ENCODE measurements at regions not wholly inside any gene's neighbourhood (a gene's known extent, or its start where the extent isn't known, plus 50 kb on each side); places are given as distances from the start of the nearest gene placed in this dataset.

DNA sequence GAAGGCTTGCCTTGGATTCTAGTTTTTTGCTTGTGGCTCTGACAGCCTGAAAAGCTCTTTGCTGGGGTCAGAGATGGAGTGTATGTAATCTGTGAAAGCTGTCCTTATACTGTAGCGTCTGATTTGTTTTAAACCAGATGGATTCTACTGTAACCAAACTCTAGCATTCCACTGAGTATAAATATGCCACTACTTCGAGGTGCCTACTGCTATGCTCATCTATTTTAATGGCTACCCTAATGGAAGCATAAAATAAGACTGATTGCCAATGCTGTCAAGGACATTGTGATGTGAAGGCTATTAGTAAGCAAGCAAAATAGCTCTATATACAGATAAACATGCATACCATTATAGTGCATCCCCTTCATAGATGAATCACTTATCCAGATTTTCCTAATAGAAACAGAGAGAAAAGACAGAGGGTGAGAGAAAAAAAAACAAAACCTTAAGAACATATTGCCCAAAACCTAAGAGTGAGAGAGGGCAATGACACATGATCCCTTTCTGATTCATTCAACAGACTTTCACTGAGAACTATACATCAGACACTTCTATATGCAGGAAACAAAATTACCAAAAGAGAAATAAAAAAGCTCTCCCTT lies 1025.8 kb upstream of the LCORL start:
- TF ChIP-seq CTCF (IDR thresholded peaks at IDR 0.05; ENCODE audit: insufficient read depth, low read length, poor library complexity, severe bottlenecking), result no peak
- Histone ChIP-seq H3K36me3 (ENCODE audit: control insufficient read depth, insufficient read depth, low read length) (no peaks in the 10 kb centered on the region), H3K4me3 (replicated peaks; ENCODE audit: low read depth, low read length) (no peak overlapping the region), H3K27me3 (replicated peaks; ENCODE audit: control insufficient read depth, insufficient read depth, low read length) (no peaks in the 10 kb centered on the region)
- no peak for DNase-seq (ENCODE audit: extremely low read depth, insufficient read length)

DNA sequence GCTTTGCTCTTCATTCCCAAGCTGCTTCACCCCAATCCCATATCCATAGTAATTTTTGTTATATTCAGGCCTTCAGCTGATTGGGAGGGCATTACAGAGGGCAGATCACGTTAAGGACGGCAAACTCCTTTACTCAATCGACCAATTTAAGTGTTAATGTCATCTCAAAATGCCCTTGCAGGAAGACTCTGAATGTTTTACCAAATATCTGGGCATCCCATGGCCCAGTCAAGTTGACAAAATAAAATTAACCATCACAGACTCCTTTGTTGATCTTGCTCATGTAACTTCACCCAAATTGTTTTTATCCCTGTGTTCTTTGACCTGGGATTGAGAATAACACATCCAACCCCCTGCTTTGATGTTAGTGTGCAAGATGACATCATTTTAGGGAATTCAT lies 1018.3 kb upstream of the LCORL start:
- Histone ChIP-seq H3K36me3 (ENCODE audit: control insufficient read depth, insufficient read depth, low read length) (no peaks in the 10 kb centered on the region), H3K27me3 (replicated peaks; ENCODE audit: control insufficient read depth, insufficient read depth, low read length) (no peaks in the 10 kb centered on the region), H3K4me3 (replicated peaks; ENCODE audit: low read depth, low read length) (no peak overlapping the region)
- TF ChIP-seq CTCF (IDR thresholded peaks at IDR 0.05; ENCODE audit: insufficient read depth, low read length, poor library complexity, severe bottlenecking), result no peak
- DNase-seq (ENCODE audit: extremely low read depth, insufficient read length), result no peak

DNA sequence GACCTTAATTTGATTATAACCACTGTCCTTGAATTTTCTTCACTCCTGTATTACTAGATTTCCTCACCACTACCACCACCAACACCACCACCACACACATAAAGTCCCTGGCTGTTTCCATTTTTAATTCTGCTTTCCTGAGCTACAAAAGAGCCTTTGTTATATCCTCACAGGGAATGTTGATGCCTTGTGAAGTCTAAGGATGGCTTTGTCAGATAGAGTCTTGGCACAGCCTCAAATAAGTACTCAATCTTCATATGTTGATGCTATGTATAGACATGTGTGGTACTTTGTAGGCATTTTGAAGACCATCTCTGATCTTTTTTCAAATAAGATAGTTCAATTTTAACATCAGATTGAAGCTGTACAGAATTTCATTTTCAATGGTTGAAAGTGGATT lies 1016.7 kb upstream of the LCORL start:
- DNase-seq (ENCODE audit: extremely low read depth, insufficient read length), result no peak
- no peak for TF ChIP-seq CTCF (IDR thresholded peaks at IDR 0.05; ENCODE audit: insufficient read depth, low read length, poor library complexity, severe bottlenecking)
- no peak overlapping the region for H3K4me3 ChIP-seq (replicated peaks; ENCODE audit: low read depth, low read length)
- H3K36me3 ChIP-seq (ENCODE audit: control insufficient read depth, insufficient read depth, low read length), result no peaks in the 10 kb centered on the region
- no peaks in the 10 kb centered on the region for H3K27me3 ChIP-seq (replicated peaks; ENCODE audit: control insufficient read depth, insufficient read depth, low read length)

DNA sequence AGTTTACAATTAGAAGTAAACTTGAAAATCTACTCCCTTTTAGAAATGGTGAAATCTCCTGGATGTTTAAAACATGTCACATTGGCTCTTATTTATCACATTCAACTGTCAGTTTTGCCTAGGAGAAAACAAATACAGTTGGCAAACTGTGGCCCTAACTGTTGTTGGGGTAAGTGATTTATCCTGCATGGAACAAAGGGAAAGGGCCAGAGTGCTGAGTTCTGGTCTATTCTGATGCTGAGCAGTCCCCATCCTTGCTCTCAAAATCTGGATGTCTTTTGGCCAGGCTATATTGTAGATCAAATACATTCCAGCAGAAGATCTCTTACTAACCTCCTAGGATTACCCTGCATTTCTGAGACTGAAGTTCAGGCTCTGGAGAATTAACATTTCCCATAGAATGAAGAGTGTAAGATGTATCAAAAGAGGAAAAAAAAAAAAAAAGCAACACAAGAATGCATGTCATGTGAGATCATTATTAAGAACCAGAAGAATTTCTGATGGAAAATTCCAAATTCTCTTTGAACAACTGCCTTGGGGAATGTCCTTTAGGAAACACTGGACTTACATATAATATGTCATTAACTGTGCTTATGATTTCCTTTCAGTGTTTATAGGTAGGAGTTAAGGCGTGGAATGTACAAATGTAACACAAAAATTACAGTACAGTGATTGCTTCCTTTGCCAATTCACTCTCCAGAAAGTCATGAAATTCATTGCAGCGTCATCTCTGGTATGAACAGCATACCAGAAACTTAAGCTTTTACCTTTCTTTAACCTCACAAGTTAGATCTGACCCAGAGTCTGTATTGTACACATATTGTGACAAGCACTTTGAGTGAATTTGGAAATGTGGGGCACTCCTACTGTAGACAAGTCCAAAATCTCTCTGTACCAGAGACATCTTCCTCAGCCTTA lies 1012.5 kb upstream of the LCORL start:
- no peaks in the 10 kb centered on the region for H3K36me3 ChIP-seq (ENCODE audit: control insufficient read depth, insufficient read depth, low read length)
- H3K4me3 ChIP-seq (replicated peaks; ENCODE audit: low read depth, low read length), result no peak overlapping the region
- no peaks in the 10 kb centered on the region for H3K27me3 ChIP-seq (replicated peaks; ENCODE audit: control insufficient read depth, insufficient read depth, low read length)
- TF ChIP-seq CTCF (IDR thresholded peaks at IDR 0.05; ENCODE audit: insufficient read depth, low read length, poor library complexity, severe bottlenecking), result no peak
- no peak for DNase-seq (ENCODE audit: extremely low read depth, insufficient read length)

DNA sequence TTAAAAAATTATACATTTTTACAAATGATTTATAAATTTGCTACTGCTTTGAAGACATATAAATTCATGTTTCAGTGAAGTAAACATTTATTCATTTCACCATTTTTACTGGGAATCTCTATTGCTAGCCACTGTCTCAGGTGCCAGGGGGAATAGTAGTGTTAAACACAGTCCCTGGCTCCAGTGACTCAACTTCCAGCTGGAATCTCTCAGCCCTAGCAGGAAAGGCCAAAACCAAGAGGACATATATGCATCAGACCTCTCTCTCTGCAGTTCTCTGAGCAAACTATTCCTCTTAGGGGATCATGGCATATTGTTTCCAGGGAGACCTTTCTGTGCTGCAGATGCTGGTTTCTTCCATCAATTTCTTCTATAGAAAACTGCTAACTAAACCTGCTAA lies 1009.0 kb upstream of the LCORL start:
- TF ChIP-seq CTCF (IDR thresholded peaks at IDR 0.05; ENCODE audit: insufficient read depth, low read length, poor library complexity, severe bottlenecking), result no peak

More for the DNA sequence above, 1009.0 kb upstream of the LCORL start:
- no peak overlapping the region for H3K4me3 ChIP-seq (replicated peaks; ENCODE audit: low read depth, low read length)
- DNase-seq (ENCODE audit: extremely low read depth, insufficient read length), result no peak
- H3K36me3 ChIP-seq (ENCODE audit: control insufficient read depth, insufficient read depth, low read length), result no peaks in the 10 kb centered on the region
- no peaks in the 10 kb centered on the region for H3K27me3 ChIP-seq (replicated peaks; ENCODE audit: control insufficient read depth, insufficient read depth, low read length)

Data from GM06990 (cell line).